Activated CD8-positive, alpha-beta T cell treated with anti-CD3 and anti-CD28 coated beads for 36 hours (primary cell): ENCODE measurements at regions not wholly inside any gene's neighbourhood (a gene's known extent, or its start where the extent isn't known, plus 50 kb on each side); places are given as distances from the start of the nearest gene placed in this dataset.

Source experiments
- ATAC-seq: fragments of 200-7000 bp; cut with Tn5 transposase; one replicate; pipeline ENCODE4 v1.10.0; 2021; ENCODE audit warnings: mild to moderate bottlenecking, moderate library complexity
- CTCF ChIA-PET: fragments of 350-600 bp; sonication (Branson Sonifier 250); formaldehyde crosslinking; loops from one replicate; lab custom pipeline; 2021; ENCODE audit warnings: antibody characterized with exemption; lab: Charles Lee
- POLR2A ChIA-PET: fragments of 350-600 bp; sonication (Branson Sonifier 250); formaldehyde crosslinking; loops from one replicate; lab custom pipeline; 2021; ENCODE audit warnings: antibody characterized with exemption; lab: Charles Lee
- DNase-seq: peaks from one replicate; pipeline ENCODE4 v3.0.0-alpha.2; 2020
- H3K27ac Mint-ChIP-seq: one replicate; pipeline ENCODE4 v1.8.0; 2021; ENCODE audit warnings: mild to moderate bottlenecking, mixed read lengths
- H3K27me3 Mint-ChIP-seq: one replicate; pipeline ENCODE4 v1.8.0; 2021; ENCODE audit warnings: mixed read lengths
- H3K36me3 Mint-ChIP-seq: one replicate; pipeline ENCODE4 v1.8.0; 2021; ENCODE audit warnings: low read depth, mixed read lengths
- H3K4me1 Mint-ChIP-seq: one replicate; pipeline ENCODE4 v1.8.0; 2021; ENCODE audit warnings: low read depth, mixed read lengths
- H3K4me3 Mint-ChIP-seq: one replicate; pipeline ENCODE4 v1.8.0; 2021; ENCODE audit warnings: mild to moderate bottlenecking, moderate library complexity, mixed read lengths
- H3K9me3 Mint-ChIP-seq: one replicate; pipeline ENCODE4 v1.8.0; 2021; ENCODE audit warnings: mixed read lengths
- intact Hi-C: fragments of 100-400 bp; cut with micrococcal nuclease; formaldehyde crosslinking; loops from one replicate; pipeline ENCODE4 v1.10.0; 2022
- TF ChIP-seq, protein P1 (sequence below): fragments of 200-600 bp; IDR thresholded peaks from one replicate; pipeline ENCODE4 v1.8.0; 2022; ENCODE audit warnings: antibody characterized with exemption, mild to moderate bottlenecking

DNA sequence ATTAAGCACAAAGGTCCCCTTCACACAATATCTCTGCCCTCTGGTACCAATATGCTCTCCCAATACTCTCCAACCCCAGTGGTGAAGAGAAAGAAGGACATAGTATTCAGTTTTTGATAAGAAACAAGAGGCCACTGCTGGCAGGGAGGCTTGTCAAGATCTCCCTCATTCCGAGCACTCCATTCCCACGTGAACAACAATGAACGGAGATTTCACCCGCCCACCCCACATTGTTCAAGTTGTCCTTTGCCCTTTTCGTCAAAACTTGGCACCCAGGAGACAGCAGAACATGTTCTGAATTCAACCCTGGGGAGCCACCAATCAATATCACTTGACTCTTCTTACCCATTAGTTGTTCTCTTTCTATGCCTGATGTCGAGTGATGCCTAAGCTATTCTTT is 54.2 kb upstream of the SLC25A4 start:
- no peak for DNase-seq
- Mint-ChIP-seq H3K27ac (no peak overlapping the region), H3K36me3 (no peaks in the 10 kb centered on the region), H3K27me3 (peaks cover 21% of the 10 kb centered on the region), H3K4me3 (no peak overlapping the region), H3K4me1 (no peaks in the 10 kb centered on the region), H3K9me3 (no peaks in the 10 kb centered on the region)
- intact Hi-C loops, result no loop called here
- no peak for ATAC-seq
- CTCF ChIA-PET, result interaction anchor here (1.6 kb wide), 1 partner anchor 49 kb away, joined by 4 read pairs; no protein-coding TSS in a partner anchor
- POLR2A ChIA-PET, result no interaction called here
- TF ChIP-seq, protein P1, sequence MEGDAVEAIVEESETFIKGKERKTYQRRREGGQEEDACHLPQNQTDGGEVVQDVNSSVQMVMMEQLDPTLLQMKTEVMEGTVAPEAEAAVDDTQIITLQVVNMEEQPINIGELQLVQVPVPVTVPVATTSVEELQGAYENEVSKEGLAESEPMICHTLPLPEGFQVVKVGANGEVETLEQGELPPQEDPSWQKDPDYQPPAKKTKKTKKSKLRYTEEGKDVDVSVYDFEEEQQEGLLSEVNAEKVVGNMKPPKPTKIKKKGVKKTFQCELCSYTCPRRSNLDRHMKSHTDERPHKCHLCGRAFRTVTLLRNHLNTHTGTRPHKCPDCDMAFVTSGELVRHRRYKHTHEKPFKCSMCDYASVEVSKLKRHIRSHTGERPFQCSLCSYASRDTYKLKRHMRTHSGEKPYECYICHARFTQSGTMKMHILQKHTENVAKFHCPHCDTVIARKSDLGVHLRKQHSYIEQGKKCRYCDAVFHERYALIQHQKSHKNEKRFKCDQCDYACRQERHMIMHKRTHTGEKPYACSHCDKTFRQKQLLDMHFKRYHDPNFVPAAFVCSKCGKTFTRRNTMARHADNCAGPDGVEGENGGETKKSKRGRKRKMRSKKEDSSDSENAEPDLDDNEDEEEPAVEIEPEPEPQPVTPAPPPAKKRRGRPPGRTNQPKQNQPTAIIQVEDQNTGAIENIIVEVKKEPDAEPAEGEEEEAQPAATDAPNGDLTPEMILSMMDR, result no peak

DNA sequence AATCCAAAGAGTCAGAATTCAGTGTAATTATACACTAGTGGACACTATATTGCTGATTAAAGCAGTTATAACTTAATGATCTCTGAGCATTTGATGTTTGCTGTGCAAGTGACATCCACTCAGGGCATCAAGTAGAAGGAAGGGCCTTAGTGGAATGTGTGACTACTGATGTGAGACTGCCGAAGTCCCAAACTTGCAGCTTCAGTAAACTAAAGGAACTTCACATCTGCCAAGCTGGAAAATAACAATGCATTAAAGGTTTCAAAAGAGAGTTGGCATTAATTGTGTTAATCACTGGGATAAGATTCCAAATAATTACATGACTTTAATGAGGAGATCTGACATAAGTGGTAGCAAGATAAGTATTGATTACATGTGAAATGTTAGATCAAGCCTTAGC is 52.5 kb upstream of the SLC25A4 start:
- intact Hi-C loops, result loop anchor here (5.0 kb wide), 1 partner anchor 48 kb away; no protein-coding TSS in a partner anchor
- DNase-seq (no peak), ATAC-seq (no peak)
- Mint-ChIP-seq H3K4me1 (no peaks in the 10 kb centered on the region), H3K4me3 (no peak overlapping the region), H3K27me3 (peaks cover 21% of the 10 kb centered on the region), H3K9me3 (no peaks in the 10 kb centered on the region), H3K27ac (no peak overlapping the region), H3K36me3 (no peaks in the 10 kb centered on the region)
- TF ChIP-seq, protein P1, result no peak
- ChIA-PET POLR2A (no interaction called here), CTCF (no interaction called here)

DNA sequence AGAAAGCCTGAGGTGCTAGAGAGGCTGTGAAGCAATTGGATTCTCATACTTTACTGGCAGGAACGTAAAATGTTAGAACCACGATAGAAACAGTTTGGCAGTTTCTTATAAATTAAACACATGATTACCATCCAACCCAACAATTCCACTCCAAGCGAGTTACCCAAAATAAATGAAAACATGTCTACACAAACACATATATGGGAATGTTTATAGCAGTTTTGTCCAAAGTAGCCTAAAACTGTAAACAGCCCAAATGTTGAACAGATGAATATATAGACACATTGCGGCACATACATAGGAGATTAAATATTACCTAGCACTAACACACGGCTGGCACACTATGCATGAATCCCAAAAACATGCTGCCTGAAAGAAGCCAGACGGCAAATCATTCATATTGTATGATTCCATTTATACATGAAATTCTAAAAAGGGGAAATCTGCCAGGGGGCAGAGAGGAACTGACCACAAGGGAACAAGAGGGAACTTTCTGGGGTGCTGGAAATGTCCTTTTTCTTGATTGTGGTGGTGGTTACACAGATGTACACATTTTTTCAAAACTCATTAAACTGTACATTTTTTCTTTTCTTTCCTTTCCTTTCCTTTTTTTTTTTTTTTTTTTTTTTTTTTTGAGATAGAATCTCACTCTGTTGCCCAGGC is 50.4 kb upstream of the SLC25A4 start:
- intact Hi-C loops, result loop anchor here (5.0 kb wide), 1 partner anchor 50 kb away; no protein-coding TSS in a partner anchor
- H3K4me1 Mint-ChIP-seq, result no peaks in the 10 kb centered on the region
- no peak for DNase-seq
- no peak overlapping the region for H3K4me3 Mint-ChIP-seq
- H3K36me3 Mint-ChIP-seq, result no peaks in the 10 kb centered on the region
- H3K27me3 Mint-ChIP-seq, result peaks cover 18% of the 10 kb centered on the region
- no peak for ATAC-seq
- ChIA-PET CTCF (interaction anchor here (1.1 to 1.7 kb wide), 2 partner anchors 52 to 81 kb away, joined by 3 to 6 read pairs; no protein-coding TSS in a partner anchor), POLR2A (no interaction called here)
- H3K9me3 Mint-ChIP-seq, result no peaks in the 10 kb centered on the region
- no peak overlapping the region for H3K27ac Mint-ChIP-seq
- TF ChIP-seq, protein P1, result no peak
